B cell (primary cell): ENCODE measurements at regions not wholly inside any gene's neighbourhood (a gene's known extent, or its start where the extent isn't known, plus 50 kb on each side); places are given as distances from the start of the nearest gene placed in this dataset.

Source experiments
- ATAC-seq: fragments of 200-7000 bp; cut with Tn5 transposase; one replicate; pipeline ENCODE4 v1.10.0; 2021; ENCODE audit warnings: low read depth, mild to moderate bottlenecking, moderate number of reproducible peaks, moderate library complexity
- CTCF ChIA-PET: fragments of 350-600 bp; sonication (Branson Sonifier 250); formaldehyde crosslinking; loops from one replicate; lab custom pipeline; 2021; ENCODE audit warnings: antibody characterized with exemption, inconsistent platforms; lab: Charles Lee
- POLR2A ChIA-PET: fragments of 350-600 bp; sonication (Branson Sonifier 250); formaldehyde crosslinking; loops from one replicate; lab custom pipeline; 2021; ENCODE audit warnings: antibody characterized with exemption; lab: Charles Lee
- DNase-seq: peaks from one replicate; pipeline ENCODE4 v3.0.0; 2013
- H2AFZ ChIP-seq: 2 replicates; pipeline ENCODE4 v1.6.1; 2012; ENCODE audit warnings: mild to moderate bottlenecking, low read depth, low read length; ENCODE audit not compliant: insufficient read depth, poor library complexity, severe bottlenecking
- H3K27ac ChIP-seq, 2 donors: 1 replicate in 1 of 2; 2 replicates in 1 of 2; pipeline ENCODE4 v1.5.1; 2012 to 2013; ENCODE audit warnings: low read length in 2 of 2, mild to moderate bottlenecking in 2 of 2, moderate library complexity in 1 of 2
- H3K27me3 ChIP-seq, 4 experiments: fragments of 200-600 bp in 1 of 4; sonication (generic) in 1 of 4; replicated peaks in 1 of 4; 1 replicate in 2 of 4; 2 replicates in 2 of 4; pipeline versions ENCODE4 v1.6.1 to v1.7.0; 2013 to 2016; ENCODE audit warnings: low read length in 3 of 4, mild to moderate bottlenecking in 2 of 4, mixed read lengths in 1 of 4, moderate library complexity in 1 of 4; ENCODE audit not compliant: insufficient read depth in 4 of 4, control insufficient read depth in 3 of 4; ENCODE audit errors: control extremely low read depth in 1 of 4
- H3K36me3 ChIP-seq, 2 experiments: replicated peaks in 1 of 2; 1 replicate in 1 of 2; 2 replicates in 1 of 2; pipeline versions ENCODE4 v1.6.1 to v1.7.1; 2013; ENCODE audit warnings: low read length in 1 of 2; ENCODE audit not compliant: insufficient read depth in 2 of 2, control insufficient read depth in 1 of 2; ENCODE audit errors: control extremely low read depth in 1 of 2, extremely low read depth in 1 of 2
- H3K4me1 ChIP-seq, 2 donors: fragments of 200-600 bp in 1 of 2; sonication (generic) in 1 of 2; 1 replicate in 1 of 2; 2 replicates in 1 of 2; pipeline versions ENCODE4 v1.5.1 to v1.6.1; 2013 to 2017; ENCODE audit warnings: low read length in 2 of 2; ENCODE audit not compliant: control insufficient read depth in 2 of 2, insufficient read depth in 2 of 2
- H3K4me2 ChIP-seq: replicated peaks from 2 replicates; pipeline ENCODE3; 2012; ENCODE audit warnings: mild to moderate bottlenecking, low read depth, low read length; ENCODE audit not compliant: poor library complexity, severe bottlenecking
- H3K4me3 ChIP-seq, 5 experiments: fragments of 200-600 bp in 1 of 5; sonication (generic) in 1 of 5; 1 replicate in 3 of 5; 2 replicates in 2 of 5; pipeline versions ENCODE4 v1.5.1 to v1.7.0; 2011 to 2016; ENCODE audit warnings: low read length in 4 of 5, mild to moderate bottlenecking in 4 of 5, low read depth in 2 of 5, control low read depth in 1 of 5, moderate library complexity in 1 of 5; ENCODE audit not compliant: insufficient read depth in 1 of 5; ENCODE audit errors: control extremely low read depth in 1 of 5, extremely low read depth in 1 of 5
- H3K79me2 ChIP-seq: fragments of 200-600 bp; sonication (generic); one replicate; pipeline ENCODE4 v1.6.0; 2016; ENCODE audit warnings: low read length; ENCODE audit not compliant: control insufficient read depth, insufficient read depth
- H3K9ac ChIP-seq: fragments of 200-600 bp; sonication (generic); 2 replicates; pipeline ENCODE4 v1.6.1; 2017; ENCODE audit warnings: mild to moderate bottlenecking, low read length, moderate library complexity
- H3K9me3 ChIP-seq, 3 donors: one replicate each; pipeline versions ENCODE4 v1.6.1 to v1.7.1; 2013; ENCODE audit warnings: low read length in 2 of 3; ENCODE audit not compliant: control insufficient read depth in 2 of 3, insufficient read depth in 1 of 3; ENCODE audit errors: control extremely low read depth in 1 of 3
- H4K20me1 ChIP-seq: 2 replicates; pipeline ENCODE4 v1.6.0; 2012; ENCODE audit warnings: mild to moderate bottlenecking, low read length; ENCODE audit not compliant: insufficient read depth, control insufficient read depth, poor library complexity, severe bottlenecking
- H3K27ac Mint-ChIP-seq: one replicate; pipeline ENCODE4 v1.8.0; 2021; ENCODE audit warnings: mixed read lengths
- H3K27me3 Mint-ChIP-seq: one replicate; pipeline ENCODE4 v1.8.0; 2021; ENCODE audit warnings: mixed read lengths
- H3K4me1 Mint-ChIP-seq: one replicate; pipeline ENCODE4 v1.8.0; 2021; ENCODE audit warnings: mixed read lengths
- H3K4me3 Mint-ChIP-seq: one replicate; pipeline ENCODE4 v1.8.0; 2021; ENCODE audit warnings: mixed read lengths
- H3K9me3 Mint-ChIP-seq: one replicate; pipeline ENCODE4 v1.8.0; 2022; ENCODE audit warnings: mixed read lengths; ENCODE audit not compliant: insufficient read depth
- CTCF ChIP-seq: fragments of 200-600 bp; IDR thresholded peaks from one replicate; pipeline ENCODE4 v1.8.0; 2022; ENCODE audit warnings: antibody characterized with exemption, mild to moderate bottlenecking
- EZH2 ChIP-seq: IDR thresholded peaks from 2 replicates; pipeline ENCODE4 v1.6.1; 2012; ENCODE audit warnings: borderline replicate concordance, low read depth, mild to moderate bottlenecking, moderate library complexity, low read length; ENCODE audit not compliant: insufficient read depth, poor library complexity, severe bottlenecking
- WGBS: methylation state at CpG from one replicate; pipeline ENCODE4 v1.1.5; 2013; ENCODE audit warnings: missing lambda C conversion rate; ENCODE audit not compliant: insufficient coverage; 5-methylcytosine and 5-hydroxymethylcytosine counted together
- intact Hi-C: fragments of 100-400 bp; cut with micrococcal nuclease; formaldehyde crosslinking; loops from one replicate; pipeline ENCODE4 v1.10.0; 2022

- Histone ChIP-seq H2AFZ (no peak overlapping the region), H3K27me3 (no peaks in the 10 kb centered on the region), H3K4me1 (no peaks in the 10 kb centered on the region), H3K9ac (no peak overlapping the region), H3K79me2 (no peaks in the 10 kb centered on the region), H3K4me2 (no peak overlapping the region), H3K9me3 (no peaks in the 10 kb centered on the region), H3K27ac (no peak overlapping the region), H3K36me3 (no peaks in the 10 kb centered on the region), H3K4me3 (no peak overlapping the region), H4K20me1 (no peaks in the 10 kb centered on the region)
- 68% methylated on average over 4 of the region's 4 CpGs for WGBS
- TF ChIP-seq EZH2: no peak
- no peak for TF ChIP-seq CTCF
- Mint-ChIP-seq H3K9me3 (no peaks in the 10 kb centered on the region), H3K27me3 (peaks cover 5% of the 10 kb centered on the region), H3K4me3 (no peak overlapping the region), H3K4me1 (no peaks in the 10 kb centered on the region), H3K27ac (no peak overlapping the region)
- ChIA-PET CTCF (no interaction called here), POLR2A (interaction anchor here (0.6 kb wide), 1 partner anchor 22 kb away, joined by 5 read pairs; no protein-coding TSS in a partner anchor)
- intact Hi-C loops: no loop called here
- no peak for DNase-seq
- no peak for ATAC-seq
Observed at GRCh38 chr6:14996892-14997291, 249.0 kb upstream of the JARID2 start.

- Mint-ChIP-seq H3K9me3 (no peaks in the 10 kb centered on the region), H3K27ac (no peak overlapping the region), H3K27me3 (peaks cover 4% of the 10 kb centered on the region), H3K4me1 (no peaks in the 10 kb centered on the region), H3K4me3 (no peak overlapping the region)
- intact Hi-C loops: no loop called here
- ChIA-PET CTCF (no interaction called here), POLR2A (interaction anchor here (0.6 kb wide), 1 partner anchor 22 kb away, joined by 5 read pairs; no protein-coding TSS in a partner anchor)
- Histone ChIP-seq H3K9ac (no peak overlapping the region), H2AFZ (no peak overlapping the region), H3K4me3 (no peak overlapping the region), H3K4me2 (no peak overlapping the region), H3K79me2 (no peaks in the 10 kb centered on the region), H4K20me1 (no peaks in the 10 kb centered on the region), H3K27ac (no peak overlapping the region), H3K27me3 (no peaks in the 10 kb centered on the region), H3K4me1 (no peaks in the 10 kb centered on the region), H3K9me3 (no peaks in the 10 kb centered on the region), H3K36me3 (no peaks in the 10 kb centered on the region)
- TF ChIP-seq EZH2: no peak
- no peak for TF ChIP-seq CTCF
- WGBS: no CpG with 5 or more reads among the region's 1 CpG
- ATAC-seq (no peak), DNase-seq (no peak)
Observed at GRCh38 chr6:14997507-14997906, 248.4 kb upstream of the JARID2 start.
